ENCODE measurements at regions not wholly inside any gene's neighbourhood (a gene's known extent, or its start where the extent isn't known, plus 50 kb on each side); places are given as distances from the start of the nearest gene placed in this dataset.

DNA sequence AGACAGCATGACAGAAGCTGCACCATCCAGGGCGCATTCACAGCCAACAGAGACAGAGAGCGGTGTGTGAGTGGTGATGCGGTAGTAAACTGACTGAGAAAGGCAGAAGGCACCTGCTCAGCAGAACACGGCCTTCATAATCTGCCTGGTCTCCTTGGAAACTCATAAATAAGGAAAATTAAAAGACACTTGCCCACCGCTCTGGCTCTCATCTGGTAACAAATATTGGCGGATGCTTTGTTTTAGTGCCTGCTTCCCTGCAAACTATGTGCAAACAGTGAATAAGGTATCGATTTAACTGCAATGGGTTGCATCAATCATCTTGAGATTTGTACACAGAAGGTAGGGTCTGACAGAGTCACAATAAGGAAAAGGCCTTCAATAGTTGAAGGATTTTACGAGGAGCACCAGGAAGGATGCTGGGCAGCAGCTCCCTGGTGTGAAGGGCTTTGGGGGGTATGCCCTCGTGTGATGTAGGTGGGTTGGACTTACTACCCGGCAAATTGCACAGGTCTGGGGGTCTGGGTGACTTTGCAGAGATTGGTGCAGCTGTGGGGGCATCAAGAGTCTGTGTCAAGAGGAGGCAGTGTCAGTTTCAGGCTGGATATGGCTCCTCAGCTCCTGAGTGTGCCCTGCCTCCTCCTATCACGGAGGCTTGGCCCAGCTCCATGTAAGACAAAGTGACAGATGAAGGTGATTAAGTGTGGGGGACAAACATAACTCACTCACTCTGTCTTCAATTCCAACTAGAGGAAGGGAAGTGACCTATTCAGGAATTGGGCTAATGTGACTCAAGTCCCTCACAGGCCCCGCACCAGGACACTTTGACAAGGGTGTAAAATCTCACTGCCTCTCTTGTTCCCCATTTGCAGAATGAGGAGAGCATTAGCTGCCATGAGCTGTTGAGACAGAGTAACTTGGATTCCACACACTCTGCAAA lies 166.7 kb downstream of the ICE1 start:
- DNase-seq (ENCODE audit: low spot score): no peak

DNA sequence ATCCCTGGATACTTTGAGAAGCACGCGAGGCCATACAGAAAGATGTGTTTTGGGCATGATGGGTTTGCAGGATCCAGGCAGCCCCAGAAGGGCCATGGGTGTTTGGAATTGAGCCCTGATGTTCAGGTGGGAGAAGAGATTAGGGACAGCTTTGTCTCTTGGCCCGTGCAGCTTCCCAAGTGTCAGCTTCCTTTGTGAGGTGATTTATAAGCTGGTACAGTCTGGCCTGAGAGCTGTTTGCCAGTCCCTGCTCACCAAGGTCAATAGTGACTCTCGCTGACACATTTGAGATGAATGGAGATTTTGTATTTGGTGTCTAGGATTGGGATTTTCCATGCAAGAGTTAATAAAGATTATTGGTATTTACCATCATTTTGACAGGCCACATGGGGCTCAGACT lies 165.9 kb downstream of the ICE1 start:
- no peak for DNase-seq (ENCODE audit: low spot score)

DNA sequence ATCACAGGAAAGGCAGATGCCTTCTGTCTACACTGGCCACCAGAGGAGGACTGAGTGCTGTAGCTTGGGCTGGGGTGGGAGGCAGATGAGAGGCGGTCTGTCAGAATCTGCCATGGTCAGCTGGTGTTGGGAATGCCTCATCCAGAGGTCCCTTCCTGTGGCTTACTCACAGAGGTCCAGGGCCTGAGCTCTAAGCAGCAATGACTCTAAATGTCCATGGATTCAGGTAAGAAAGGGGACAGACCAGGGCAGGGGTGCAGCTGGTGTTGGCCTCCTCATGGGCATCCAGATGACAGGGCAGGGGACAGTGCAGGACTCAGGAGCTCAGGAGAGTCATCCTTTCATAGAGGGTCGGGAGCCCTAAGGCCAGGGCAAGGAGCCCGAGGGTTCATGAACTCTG lies 165.0 kb downstream of the ICE1 start:
- DNase-seq (ENCODE audit: low spot score): no peak

DNA sequence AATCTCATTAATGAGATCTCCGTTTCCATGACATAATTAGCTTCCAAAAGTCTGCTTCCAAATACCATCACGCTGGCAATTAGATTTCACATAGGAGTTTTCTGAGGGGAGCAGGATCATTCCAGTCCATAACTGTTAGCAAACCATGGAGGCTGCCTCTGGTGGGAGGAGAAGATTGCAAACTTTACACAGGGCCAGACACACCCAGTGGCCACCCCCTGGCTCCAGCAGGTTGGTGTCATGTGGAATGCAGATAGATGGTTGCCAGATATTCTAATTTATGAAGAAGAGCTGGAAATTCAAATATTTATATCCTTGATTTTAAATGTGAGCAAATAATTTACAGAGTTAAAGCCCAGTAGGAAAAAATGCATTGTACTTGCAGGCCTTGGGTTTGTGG lies 164.2 kb downstream of the ICE1 start:
- no peak for DNase-seq (ENCODE audit: low spot score)

DNA sequence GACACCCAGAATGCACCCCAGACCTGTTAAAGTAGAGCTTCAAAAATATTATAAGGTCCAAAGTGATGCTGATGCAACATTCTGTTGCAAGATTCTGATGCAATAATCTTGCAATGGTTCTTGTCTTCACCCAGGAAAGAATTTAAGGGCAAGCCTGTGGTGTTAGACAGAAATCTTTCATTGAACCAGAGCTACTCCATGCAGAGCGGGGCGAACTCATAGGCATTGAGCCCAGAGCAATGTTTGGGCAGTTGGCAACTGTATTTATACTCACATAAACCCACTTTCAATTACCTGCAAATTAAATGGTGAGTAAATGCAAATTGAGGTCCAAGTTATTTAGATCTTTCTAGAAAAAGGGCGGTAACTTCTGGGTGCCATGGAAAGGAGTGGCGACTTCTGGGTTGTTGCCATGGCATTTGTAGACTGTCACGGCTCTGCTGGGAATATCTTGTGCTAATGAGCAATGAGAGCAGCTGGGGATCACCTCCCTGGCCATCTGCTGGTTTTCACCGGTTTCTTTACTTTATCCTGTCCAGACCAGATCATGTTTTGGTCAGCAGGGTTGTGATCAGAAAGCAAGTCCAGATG lies 163.4 kb downstream of the ICE1 start:
- DNase-seq (ENCODE audit: low spot score): no peak

DNA sequence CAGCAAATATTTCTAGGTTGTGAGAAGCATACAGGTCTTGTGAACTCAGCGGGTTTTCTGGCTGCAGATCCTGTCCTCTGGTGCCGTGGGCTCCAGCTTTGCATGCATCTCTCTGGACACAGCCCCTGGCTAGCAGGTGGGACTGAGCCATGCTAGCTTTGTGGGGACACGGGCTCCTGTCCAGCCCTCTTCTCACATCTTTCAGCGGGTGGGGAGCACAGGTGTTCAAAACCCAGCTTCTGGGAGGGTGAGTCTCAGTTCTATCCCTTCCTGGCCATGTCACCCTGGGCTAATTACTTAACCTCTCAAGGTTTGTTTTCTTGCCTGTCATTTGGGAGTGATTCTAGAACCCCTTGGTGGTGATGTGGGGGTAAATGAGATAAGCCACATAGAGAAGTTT lies 162.3 kb downstream of the ICE1 start:
- DNase-seq (ENCODE audit: low spot score): no peak

DNA sequence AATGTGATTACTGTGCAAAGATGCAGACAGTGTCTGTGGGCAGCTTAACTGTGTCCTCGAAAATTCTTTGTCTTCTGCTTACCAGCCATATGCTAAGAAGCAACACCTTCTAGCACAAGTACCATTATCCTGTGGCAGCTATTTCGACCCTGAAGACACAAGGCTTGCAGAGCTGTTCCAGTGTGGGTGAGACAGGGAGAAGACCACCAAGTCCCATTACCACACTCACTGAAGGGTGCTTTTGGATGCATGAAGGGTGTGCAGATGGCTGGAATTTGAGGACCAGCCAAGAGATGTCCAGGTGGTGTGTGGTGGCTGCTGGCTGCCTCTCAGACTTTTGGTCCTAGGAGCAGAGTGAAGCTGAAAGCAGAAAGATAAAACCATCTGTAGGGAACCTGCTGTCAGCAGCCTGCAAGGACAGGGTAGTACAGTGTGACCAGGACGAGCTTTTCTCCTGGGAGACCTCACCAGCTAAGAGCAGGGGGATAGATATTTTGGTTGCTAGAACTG lies 161.8 kb downstream of the ICE1 start:
- no peak for DNase-seq (ENCODE audit: low spot score)

DNA sequence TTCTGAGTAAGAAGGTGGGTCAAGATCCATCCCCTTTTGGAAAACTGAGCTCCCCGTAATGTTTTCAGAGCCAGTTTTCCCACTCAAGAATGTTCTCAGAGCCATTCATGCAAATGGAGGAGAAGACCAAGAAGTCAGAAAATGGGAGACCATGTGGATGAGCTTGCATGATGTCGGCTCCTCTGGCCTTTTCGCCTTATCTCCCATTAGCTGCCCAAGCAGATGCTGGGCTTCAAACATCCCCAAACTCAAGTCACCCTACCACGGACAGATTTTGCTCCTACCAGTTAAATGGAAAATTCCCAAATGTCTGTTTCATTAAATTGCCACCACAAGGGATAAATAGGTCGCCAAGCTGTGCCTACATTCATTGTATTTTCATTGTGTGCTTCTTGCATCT lies 161.4 kb downstream of the ICE1 start:
- DNase-seq (ENCODE audit: low spot score): no peak

DNA sequence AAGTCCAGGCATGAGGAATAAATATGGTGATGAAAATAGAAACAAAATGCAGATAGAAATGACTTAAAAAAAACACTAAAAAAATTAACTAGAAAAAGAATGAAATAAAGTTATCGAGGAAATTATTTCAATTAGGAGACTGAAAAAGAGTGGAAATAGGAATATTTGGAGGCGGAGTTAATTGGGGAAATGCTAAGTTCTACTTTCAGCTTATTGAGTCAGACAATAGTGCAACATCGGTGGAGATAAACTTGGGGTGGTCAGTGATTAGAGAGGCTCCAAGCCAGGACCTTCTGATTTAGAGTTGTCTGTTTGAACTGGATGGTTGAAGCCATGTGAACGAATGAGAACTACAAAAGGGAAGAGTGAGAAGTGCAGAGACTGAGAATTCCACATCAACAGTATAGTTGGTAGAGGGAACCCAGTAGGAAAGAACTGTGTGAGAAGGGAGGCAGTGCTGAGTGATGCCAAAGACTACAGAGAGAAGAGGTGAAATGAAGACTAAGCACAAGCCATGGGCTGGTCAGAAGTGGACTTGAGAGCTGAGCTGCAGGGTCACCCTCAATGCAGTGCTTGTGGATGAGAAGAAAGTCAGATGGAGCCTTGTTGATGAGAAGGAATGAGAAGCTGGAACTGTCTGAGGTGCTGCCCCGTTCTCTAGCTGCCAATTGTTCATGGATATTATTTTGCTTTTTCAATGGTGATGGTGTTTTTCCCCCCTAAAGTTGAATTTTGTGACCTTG lies 160.7 kb downstream of the ICE1 start:
- no peak for DNase-seq (ENCODE audit: low spot score)

DNA sequence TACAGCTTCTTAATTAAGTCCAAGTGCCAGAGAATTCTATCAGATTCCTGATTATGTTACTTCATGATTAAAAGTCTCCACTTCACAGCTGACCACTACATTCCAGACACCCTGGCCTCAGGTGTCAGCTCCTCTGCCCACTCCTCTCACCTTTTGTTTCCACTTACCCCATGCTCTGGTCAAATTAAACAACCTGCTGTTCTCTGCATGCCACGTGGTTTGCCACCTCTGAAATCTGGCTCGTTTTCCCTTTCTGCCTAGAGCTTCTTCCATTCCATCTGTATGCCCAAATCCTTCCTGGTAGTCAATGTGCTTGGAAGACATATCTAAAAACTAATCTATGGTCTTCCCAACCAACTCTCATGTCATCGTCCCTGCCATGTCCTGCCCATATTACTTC lies 158.6 kb downstream of the ICE1 start:
- DNase-seq (ENCODE audit: low spot score): no peak

DNA sequence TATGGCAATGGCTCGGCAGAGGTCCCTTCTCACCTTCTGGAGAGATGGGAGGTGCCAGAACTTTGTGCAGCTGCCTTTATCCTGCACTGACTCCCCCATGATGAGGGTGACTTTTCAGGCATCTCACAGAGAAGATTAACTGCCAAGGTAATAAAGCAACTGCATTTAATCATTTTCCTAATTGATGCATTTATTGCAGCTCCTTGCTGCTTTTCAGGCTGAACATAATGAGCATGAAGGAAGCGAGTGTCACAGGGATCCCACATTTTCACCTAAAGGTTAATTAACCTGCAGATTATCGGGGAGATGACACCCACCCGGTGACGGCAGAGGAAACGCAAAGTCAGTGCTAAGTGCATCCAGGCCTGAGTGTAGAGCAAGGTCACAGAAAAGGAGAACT lies 154.3 kb downstream of the ICE1 start:
- DNase-seq (ENCODE audit: low spot score): no peak

DNA sequence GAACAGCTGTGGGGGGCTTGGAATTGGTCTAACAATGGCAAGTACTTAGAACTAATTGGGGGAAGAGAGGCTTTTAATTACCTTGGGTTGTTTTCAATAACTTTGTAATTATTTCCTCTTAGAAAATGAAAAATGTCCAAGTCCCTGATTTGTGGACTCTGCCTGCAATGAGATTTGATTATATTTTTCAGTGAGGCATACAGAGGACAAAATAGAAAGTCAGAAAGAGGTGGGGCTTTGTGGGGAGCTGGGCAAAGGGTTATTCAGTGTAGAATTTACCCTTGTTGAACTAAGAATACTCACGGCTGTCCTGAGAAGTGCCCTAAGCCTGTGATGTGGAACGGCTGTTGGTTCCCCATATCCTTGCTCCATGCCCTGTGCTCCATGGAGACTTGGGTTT lies 153.0 kb downstream of the ICE1 start:
- no peak for DNase-seq (ENCODE audit: low spot score)

DNA sequence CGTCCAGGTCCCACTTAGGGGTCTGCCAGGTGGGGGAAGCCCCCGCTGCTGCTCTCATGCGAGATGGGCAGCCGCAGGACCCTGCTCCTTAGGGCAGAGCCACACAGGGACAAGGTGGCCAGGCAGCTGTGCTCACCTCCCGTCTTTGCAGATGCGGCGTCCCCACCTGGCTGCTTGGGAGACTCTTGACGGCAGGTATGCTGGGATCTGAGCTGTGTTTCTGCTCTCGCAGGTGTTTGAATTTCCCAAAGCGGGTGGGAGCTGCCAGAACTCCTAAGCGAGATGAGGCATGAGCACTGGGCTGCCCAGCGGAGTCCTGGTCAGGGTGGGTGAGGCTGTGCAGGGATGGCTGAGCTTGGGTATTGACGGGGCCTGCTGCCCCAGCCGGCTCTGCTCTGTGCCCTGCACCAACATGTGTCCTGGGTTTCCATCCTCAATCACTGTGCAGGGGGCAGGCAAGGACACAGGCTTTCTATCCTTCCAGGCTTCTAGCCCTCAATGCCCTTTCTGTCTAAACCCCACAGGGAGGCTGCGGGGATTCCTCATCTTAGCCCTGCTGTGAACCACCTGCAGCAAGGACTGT lies 151.4 kb downstream of the ICE1 start:
- no peak for DNase-seq (ENCODE audit: low spot score)

DNA sequence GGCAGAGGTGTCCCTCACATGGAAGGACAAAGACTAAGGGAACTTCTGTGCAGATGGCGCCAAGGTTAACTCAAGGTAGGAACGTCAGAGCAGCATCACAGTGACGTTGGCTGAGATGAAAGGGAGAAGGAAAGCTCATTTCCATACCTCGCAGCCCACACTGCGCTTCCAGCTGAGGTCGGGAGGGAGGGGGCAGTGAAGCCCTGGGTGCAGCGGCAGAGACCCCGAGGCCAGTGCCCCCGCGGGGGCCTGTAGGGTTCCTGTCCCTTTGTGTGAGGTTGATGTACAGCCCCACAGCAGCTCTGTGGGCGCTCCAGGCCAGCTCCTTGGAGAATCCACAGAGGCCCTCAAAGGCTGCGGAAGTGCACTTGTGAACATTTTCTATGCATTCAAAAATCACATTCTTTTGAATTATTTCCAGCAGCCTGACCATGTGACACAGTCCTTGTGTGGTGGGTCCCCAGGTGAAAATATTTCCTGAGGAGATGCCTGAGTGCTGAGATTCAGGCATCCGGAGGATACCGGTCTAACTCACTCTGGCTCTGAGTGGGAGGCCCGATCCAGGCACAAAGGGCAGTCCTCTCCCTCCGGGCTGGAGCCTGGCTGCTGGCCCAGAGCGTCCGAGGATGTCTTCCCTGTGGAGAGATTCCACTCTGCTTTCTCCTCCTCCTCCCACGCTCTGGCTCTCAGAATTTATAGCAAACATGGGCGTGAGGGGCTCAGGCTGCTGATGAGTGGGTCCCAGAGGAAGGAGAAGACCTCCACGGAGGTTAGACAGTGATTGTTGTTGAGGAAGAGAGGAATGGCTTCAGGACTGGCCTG lies 150.7 kb downstream of the ICE1 start:
- no peak for DNase-seq (ENCODE audit: low spot score)

DNA sequence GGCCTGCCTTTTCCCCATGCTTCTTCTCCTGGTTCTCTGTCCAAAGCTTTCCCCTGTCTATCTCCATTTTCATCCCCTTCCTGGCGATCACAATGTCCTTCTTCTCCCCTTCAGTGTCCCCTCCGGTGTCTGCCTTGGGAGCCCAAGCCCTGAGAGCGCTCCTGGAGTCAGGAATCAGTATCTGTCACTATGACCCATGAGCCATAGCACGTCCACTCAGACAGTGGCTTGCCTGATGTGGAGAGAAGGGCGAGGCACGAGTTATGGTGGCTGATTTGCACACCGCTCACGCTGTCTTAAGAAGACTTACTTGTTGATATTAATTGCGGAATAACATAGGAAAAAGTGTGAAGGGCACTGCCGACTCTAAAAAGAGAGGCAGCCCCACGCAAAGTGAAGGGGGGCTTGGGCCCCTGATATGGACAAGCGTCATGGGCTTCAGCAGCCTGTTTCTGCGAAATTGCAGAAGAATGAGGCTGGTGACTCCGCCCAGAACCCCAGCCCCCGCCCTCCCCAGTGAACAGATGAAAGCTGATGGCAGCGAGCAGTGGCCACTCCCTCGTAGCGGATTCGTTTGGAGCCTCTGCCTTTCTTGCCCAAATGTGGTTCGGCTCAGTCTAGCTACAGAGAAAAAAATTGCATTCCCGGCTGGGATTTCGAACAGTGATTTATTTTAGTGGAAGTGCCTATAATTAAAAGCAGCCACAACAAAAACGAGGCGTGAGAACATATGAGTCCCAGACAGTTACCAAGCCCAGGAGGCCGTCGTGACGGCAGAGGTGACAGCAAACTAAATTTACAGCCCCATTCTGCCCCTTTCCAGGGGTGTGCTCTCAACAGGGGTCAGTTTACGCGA lies 149.8 kb downstream of the ICE1 start:
- DNase-seq (ENCODE audit: low spot score): no peak

DNA sequence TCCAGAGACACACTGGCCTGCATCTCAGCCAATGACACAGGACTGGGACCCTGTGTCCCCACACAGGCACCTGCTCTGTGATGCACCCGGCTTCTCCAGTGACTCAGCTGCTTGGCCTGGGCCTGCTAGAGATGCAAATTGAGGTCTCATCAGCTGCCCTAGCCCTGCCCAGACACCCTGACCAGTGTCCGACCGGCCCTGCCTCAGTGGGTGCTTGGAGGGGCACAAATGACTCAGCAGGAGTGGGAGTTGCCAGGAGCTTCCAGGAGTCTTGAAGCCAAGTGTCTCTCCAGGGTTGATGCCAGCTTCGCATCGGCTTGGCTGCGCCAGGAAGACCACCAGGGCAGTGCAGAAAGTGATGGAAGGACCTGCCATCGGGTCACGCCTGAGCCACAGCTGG lies 148.2 kb downstream of the ICE1 start:
- no peak for DNase-seq (ENCODE audit: low spot score)

DNA sequence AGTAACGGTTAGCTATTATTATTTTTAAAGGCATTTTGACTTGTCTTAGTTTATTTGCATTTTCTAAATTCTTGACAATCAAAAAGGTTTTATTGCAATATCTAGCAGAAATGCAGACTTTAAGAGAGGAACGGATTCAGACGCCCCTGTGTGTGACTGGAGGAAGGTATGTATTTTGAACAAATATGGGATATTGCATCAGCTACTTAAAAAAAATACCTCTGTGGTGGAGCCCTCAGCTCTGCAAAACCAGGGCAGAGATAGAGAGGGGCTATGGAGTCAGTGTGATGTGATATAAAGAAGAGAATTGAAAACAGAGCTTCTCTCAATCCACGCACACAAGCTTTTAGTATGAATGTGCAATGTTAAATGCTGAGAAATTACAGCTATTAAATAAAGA lies 142.4 kb downstream of the ICE1 start:
- no peak for DNase-seq (ENCODE audit: low spot score)

DNA sequence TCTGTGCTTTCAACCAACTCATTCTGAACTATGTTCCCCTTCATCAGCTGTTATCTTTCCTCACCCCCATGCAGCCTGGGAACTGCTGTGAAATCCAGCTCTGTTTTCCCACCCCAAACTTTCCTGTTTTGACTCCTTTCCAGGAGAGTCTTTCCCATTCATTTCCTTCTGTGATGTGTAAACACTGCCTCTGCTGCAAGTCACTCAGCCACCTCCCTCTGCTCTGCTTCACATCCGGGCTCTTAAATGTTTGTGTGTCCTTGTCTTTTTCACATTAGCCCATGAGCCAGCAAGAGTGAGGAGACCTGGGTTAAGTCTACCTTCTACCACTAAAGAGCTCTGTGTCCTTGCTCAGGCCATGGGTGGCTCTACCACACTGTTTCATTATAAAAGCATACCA lies 137.5 kb downstream of the ICE1 start:
- no peak for DNase-seq (ENCODE audit: low spot score)

DNA sequence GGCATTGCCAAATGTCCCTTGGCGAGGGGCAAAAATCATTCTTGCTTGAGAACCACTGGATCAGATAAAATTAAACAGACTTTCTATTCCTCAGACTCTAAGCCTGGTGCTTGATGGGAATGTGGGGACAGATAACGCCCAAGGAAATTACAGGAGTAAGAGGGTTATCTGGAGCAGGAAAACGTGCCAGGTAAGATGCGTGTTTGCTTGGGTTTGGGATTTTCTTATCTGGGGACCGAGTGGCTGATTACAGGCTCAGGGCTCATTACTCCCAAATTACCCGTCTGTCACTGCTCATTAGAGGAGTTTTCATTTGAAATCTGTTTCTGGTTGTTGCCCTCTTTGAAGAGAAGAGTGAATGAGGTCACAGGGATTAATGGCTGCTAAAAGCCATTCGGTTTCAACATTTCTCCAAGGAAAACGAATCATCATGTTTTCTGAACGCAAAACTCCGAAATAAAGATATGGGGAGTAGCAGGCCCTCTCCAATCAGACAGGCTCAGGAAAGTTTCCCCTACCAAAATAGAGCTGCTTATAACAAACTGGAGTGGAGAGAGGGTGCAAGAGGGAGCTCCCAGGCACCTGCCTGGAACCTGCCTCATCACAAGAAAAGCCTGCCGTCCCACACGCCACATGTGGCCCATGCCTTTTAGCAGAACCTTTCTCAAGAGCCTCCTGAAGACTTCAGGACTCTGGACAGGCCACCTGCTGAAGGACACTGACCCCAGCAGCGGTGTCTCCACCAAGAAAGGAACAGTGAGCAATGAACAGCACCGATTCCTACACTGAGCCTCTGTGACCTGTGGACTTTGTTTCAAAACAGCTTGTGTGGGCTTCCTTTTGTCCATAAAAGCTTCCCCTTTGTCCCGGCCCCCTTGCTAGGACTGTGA lies 136.4 kb downstream of the ICE1 start:
- DNase-seq (ENCODE audit: low spot score): no peak

DNA sequence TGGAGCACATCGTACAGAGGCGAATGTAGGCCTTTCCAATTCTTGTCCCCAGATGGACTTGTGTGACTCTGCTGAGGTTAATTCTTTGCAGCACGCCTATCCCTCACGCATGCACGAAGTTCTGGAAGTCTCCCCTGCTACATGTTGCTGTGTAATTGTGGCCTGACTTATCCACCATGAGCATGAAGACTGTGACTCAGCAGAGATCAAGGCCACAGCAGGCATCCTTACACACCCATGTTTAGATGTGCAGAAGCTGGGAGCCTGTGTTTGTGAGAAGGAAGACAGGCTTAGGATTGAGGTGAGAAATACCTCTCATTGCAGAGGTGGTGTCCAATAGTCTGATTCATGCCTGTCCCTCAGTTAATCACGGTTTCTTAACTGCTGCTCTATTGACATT lies 135.6 kb downstream of the ICE1 start:
- DNase-seq (ENCODE audit: low spot score): no peak
